ENCODE measurements at regions not wholly inside any gene's neighbourhood (a gene's known extent, or its start where the extent isn't known, plus 50 kb on each side); places are given as distances from the start of the nearest gene placed in this dataset.

DNA sequence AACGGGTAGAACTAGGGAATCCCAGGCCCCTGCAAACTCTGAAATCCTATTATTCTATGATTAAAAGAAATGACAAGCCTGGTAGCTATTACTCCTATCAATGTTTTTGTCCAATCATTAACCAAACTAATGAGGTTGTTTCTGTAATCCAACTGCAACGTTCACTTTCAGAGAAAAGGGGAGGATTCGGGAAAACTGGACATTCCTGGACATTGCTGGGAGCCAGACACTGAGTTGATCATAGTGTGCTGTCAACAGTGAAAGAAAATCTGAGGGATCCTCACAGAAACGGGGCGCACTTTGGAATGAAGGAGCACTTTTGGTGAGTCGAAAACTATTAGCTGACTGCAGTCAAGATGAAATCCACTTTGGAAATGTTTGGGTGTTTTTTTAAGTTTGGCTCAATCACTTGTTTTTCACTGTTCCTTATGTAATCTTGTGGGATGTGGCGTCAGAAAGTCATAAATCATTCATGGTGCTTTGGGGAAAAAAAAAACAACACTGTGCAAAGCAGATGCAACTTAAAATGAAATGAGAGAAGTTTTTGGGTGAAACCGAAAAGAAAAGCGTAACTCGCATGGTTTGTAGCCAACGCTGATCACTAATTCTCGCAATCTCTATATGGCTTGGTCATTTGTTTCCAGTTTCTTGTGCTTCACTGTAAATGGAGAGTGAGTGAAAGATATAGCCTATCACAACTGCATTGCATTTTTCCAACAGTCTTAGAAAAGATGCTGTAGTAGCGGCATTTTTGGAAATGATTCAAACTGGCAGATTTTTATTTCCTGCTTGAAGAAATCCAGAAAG lies 51.2 kb upstream of the ADRA1B start:
- no peak for DNase-seq (ENCODE audit: low spot score)

DNA sequence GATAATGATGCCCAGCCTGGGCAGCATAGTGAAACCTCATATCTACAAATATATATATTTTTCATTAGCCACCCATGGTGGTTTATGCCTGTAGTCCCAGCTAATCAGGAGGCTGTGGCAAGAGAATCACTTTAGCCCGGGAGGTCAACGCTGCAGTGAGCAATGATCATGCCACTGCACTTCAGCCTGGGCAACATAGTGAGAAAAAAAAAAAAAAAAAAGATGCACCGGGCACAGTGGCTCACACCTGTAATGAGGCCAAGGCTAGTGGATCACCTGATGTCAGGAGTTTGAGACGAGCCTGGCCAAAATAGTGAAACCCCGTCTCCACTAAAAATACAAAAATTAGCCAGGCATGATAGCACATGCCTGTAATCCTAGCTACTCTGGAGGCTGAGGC lies 50.2 kb upstream of the ADRA1B start:
- DNase-seq (ENCODE audit: low spot score): no peak

All from hepatic stellate cell (primary cell).